Activated CD4-positive, alpha-beta T cell treated with anti-CD3 and anti-CD28 coated beads for 36 hours (primary cell): ENCODE measurements at regions not wholly inside any gene's neighbourhood (a gene's known extent, or its start where the extent isn't known, plus 50 kb on each side); places are given as distances from the start of the nearest gene placed in this dataset.

Experiments used
- ATAC-seq: fragments of 200-7000 bp; cut with Tn5 transposase; one replicate; pipeline ENCODE4 v1.10.0; 2021; ENCODE audit warnings: mild to moderate bottlenecking, moderate library complexity
- CTCF ChIA-PET: fragments of 350-600 bp; sonication (Branson Sonifier 250); formaldehyde crosslinking; loops from one replicate; lab custom pipeline; 2021; ENCODE audit warnings: antibody characterized with exemption; lab: Charles Lee
- POLR2A ChIA-PET: fragments of 350-600 bp; sonication (Branson Sonifier 250); formaldehyde crosslinking; loops from one replicate; lab custom pipeline; 2021; ENCODE audit warnings: antibody characterized with exemption, inconsistent platforms; lab: Charles Lee
- DNase-seq: peaks from one replicate; pipeline ENCODE4 v3.0.0-alpha.2; 2020
- H3K27ac Mint-ChIP-seq: one replicate; pipeline ENCODE4 v1.8.0; 2021; ENCODE audit warnings: mixed read lengths
- H3K27me3 Mint-ChIP-seq: one replicate; pipeline ENCODE4 v1.8.0; 2021; ENCODE audit warnings: mixed read lengths
- H3K36me3 Mint-ChIP-seq: one replicate; pipeline ENCODE4 v1.8.0; 2021; ENCODE audit warnings: low read depth, mixed read lengths
- H3K4me1 Mint-ChIP-seq: one replicate; pipeline ENCODE4 v1.8.0; 2021; ENCODE audit warnings: mixed read lengths
- H3K4me3 Mint-ChIP-seq: one replicate; pipeline ENCODE4 v1.8.0; 2021; ENCODE audit warnings: mild to moderate bottlenecking, moderate library complexity, mixed read lengths
- H3K9me3 Mint-ChIP-seq: one replicate; pipeline ENCODE4 v1.8.0; 2021; ENCODE audit warnings: low read depth, mixed read lengths
- intact Hi-C, 2 experiments: fragments of 100-400 bp; cut with DNase I in 1 of 2; cut with micrococcal nuclease in 1 of 2; formaldehyde crosslinking; loops; one replicate each; pipeline versions ENCODE4 v1.14.2 to v1.15.1; 2022 to 2024; cut with DNase I, micrococcal nuclease

DNA sequence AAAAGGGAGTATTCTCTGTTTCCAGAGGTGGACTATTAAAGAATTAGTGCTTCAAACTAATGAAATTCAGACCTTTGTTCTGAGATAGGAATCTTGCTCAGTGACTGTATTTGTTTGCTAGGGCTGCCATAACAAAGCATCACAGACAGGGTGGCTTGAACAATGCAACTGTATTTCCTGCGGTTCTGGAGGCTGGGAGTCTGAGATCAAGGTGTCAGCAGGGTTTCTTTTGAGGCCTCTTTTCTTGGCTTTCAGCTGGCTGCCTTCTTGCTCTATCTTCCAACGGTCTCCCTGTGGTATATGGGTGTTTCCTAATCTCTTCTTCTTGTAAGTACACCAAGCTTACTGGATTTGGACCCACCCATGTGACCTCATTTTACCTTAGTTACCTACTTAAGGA, 264.6 kb upstream of the PROX1 start:
- no peaks in the 10 kb centered on the region for H3K4me1 Mint-ChIP-seq

DNA sequence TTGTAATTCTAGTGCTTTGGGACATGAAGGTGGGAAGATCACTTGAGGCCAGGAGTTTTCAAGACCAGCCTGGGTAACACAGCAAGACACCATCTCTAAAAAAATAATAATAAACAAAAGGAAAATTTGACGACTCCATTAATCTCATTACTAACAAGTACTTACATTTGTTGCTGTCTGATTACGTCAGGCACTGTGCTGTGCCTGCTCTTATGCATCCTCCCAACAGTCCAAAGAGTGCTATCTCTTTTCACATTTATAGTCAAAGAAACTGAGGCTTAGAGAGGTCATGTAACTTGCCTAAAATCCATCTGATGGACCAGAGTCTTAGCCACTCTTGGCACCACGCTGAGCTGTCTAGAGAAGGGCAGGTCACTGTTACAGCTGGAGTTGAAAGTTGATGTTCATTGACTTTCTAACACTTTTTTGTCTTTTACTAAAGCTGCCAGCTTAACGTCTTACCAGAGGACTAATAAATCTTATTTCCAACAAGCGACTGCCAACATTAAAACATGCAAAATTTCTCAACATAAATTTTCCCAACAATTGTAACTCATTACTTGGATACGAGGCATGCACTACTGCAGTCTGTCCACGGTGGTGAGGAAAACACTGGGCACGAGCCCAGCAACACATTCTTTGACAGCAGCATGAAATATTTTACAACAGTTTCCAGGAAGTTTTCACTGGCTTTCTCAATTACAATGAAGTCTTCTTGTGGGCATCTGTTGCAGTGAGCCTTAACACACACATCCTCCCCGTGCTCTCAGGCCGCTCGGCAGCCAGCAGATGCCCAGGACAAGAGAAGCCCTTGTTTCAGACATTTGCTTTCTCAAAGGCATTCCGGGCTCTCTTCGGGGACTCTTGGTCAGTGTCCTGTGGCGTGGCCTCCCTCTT, 262.9 kb upstream of the PROX1 start:
- Mint-ChIP-seq H3K4me1 (no peaks in the 10 kb centered on the region), H3K27me3 (no peaks in the 10 kb centered on the region), H3K36me3 (no peaks in the 10 kb centered on the region), H3K4me3 (no peak overlapping the region), H3K9me3 (peaks cover 13% of the 10 kb centered on the region), H3K27ac (no peak overlapping the region)
- ChIA-PET CTCF (no interaction called here), POLR2A (no interaction called here)
- ATAC-seq (no peak), DNase-seq (no peak)
- intact Hi-C loops: no loop called here

More for the DNA sequence above, 264.6 kb upstream of the PROX1 start:
- H3K27ac Mint-ChIP-seq: no peak overlapping the region
- DNase-seq: no peak
- H3K4me3 Mint-ChIP-seq: no peak overlapping the region
- ChIA-PET POLR2A (no interaction called here), CTCF (no interaction called here)
- no peaks in the 10 kb centered on the region for H3K27me3 Mint-ChIP-seq
- ATAC-seq: no peak
- peaks cover 13% of the 10 kb centered on the region for H3K9me3 Mint-ChIP-seq
- no peaks in the 10 kb centered on the region for H3K36me3 Mint-ChIP-seq
- intact Hi-C loops: no loop called here

DNA sequence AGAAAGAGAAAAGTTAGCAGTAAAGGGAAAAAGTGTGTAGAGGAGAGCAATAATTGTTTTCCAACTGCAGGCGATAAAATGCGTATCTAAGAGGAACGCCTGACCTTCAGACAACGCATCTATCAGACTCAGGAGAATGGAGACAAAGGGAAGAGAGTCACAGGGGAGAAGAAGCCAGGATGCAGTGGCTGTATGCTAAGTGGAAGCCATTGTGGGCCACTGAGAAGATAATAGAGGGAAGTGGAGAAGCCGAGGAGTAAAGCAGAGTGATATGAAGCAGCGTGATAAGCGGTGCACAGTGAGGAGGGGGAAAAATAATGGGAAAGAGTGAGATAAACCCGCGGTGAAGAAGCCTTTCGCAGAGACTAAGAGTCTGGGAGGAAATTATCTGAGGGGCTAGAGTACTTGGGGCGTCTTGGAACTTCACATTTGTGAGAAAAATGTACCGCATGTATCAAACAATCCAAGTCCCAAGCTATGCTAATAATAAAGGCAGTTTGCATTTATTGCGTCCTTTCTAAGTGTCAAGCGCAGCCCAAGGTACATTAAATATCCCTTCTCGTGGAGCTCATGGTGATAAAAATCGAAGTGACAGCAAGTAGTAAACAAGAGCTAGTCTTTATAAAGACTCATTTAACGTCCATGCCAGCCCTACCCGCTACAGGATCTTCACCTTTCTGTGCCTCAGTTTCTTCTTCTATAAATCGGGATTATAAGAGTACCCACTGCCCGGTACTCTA, 259.8 kb upstream of the PROX1 start:
- POLR2A ChIA-PET: no interaction called here

DNA sequence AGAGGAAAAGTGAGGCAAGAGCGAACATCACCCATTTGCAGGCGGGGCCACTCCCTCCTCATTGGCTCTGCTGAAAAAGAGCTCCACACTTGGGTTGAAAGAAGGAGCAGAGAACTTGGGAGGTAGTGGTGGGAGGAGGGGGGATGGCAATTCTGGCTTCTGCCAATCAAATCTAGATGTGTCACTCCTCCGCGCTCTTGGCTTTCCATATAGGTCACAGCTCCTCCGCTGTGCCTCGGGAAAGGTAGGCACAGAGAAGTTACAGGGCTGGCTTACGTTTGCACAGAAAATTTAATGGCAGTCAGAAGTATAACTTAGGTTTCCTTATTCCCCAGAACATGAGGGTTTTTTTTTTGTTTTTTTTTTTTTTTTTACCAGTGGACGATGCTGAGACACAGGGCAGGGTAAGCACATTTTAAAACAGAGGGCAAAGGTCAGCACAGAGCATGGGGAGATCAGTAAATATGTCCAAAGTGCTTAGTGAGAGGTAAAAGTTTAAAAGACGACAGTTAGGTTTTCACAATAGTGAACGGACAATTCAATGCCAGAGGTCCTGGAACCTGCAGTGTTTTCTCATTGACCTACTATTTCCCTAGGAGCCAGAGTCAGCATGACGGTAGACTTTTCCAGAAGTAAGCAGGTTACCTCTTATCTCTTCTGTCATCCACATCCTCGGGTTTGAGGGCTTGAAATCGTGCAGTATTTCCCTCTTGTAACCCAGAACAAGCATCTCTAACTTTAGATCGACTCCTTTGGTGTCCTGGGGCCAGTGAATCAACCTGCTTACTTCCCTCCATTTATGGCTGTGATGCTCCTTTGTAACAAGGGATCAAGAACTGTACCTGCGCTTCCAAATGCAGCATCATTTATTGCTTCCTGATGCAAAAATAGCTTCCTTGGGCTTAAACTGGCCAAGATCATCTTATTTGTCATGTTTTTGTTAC, 258.9 kb upstream of the PROX1 start:
- Mint-ChIP-seq H3K27me3 (no peaks in the 10 kb centered on the region), H3K36me3 (no peaks in the 10 kb centered on the region), H3K27ac (no peak overlapping the region), H3K4me1 (no peaks in the 10 kb centered on the region), H3K4me3 (no peak overlapping the region), H3K9me3 (peaks cover 6% of the 10 kb centered on the region)
- DNase-seq (no peak), ATAC-seq (no peak)
- ChIA-PET CTCF (interaction anchor here (0.6 kb wide), 1 partner anchor 615 kb away, joined by 3 read pairs; no protein-coding TSS in a partner anchor), POLR2A (no interaction called here)
- intact Hi-C loops: no loop called here

More for the DNA sequence above, 259.8 kb upstream of the PROX1 start:
- Mint-ChIP-seq H3K27ac (no peak overlapping the region), H3K4me3 (no peak overlapping the region), H3K27me3 (no peaks in the 10 kb centered on the region), H3K4me1 (no peaks in the 10 kb centered on the region), H3K36me3 (no peaks in the 10 kb centered on the region), H3K9me3 (peaks cover 6% of the 10 kb centered on the region)
- DNase-seq (no peak), ATAC-seq (no peak)
- CTCF ChIA-PET: interaction anchor here (0.6 kb wide), 1 partner anchor 616 kb away, joined by 3 read pairs; no protein-coding TSS in a partner anchor
- intact Hi-C loops: no loop called here

DNA sequence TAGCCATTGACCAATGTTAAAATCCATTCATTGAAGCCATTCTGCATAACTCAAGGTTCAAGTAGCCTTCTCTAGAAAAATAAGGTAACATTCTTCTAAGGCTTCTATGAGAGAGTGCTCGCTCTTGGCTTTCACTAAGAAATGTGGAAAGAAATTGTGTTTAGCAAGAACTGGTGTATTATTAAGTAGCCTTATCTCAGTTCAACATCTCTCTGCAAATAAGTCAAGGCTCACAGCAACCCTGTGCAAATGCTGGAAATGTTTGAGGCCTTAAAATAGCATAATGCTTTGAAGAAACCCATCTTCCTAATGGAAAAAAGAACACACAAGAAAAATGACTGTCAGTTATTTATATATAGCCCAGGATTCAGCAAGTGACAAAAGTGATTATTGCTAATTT, 254.1 kb upstream of the PROX1 start:
- Mint-ChIP-seq H3K4me3 (no peak overlapping the region), H3K27me3 (no peaks in the 10 kb centered on the region), H3K9me3 (peaks cover 6% of the 10 kb centered on the region), H3K27ac (no peak overlapping the region), H3K36me3 (no peaks in the 10 kb centered on the region), H3K4me1 (no peaks in the 10 kb centered on the region)
- DNase-seq: no peak
- ATAC-seq: no peak
- intact Hi-C loops: no loop called here
- POLR2A ChIA-PET: no interaction called here
- CTCF ChIA-PET: no interaction called here

DNA sequence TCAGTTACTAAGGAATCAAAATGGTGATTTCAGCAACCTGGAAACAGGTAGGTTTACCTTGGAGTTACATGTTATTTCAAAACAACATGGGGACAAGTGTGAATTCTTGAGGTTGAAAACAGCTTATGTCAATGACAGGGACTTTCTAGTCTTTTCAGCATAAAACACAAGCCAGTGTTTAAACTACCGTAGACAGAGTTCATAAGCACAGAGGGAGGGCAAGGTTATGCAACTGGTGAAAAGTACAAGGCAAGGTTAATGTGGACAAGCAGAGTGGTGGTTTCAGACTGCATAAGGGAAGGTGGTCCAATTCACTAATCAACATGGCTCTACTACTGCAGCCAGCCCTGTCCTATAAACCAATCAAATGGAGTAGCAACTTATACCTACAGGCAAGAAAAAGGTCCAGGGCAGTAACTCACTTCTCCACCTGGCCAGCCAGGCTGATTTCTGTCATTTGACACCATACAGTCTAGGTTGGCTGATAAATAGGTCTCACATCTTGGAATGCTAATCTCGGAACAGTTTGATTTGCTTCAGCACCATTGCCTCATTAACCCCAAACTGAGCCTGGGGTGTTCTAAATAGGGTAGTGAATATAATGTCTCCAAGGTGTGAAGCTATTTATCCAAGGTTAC, 250.3 kb upstream of the PROX1 start:
- no peak for ATAC-seq
- Mint-ChIP-seq H3K27ac (no peak overlapping the region), H3K9me3 (no peaks in the 10 kb centered on the region), H3K4me3 (no peak overlapping the region), H3K36me3 (no peaks in the 10 kb centered on the region), H3K4me1 (no peaks in the 10 kb centered on the region), H3K27me3 (no peaks in the 10 kb centered on the region)
- intact Hi-C loops: no loop called here
- no peak for DNase-seq
- ChIA-PET POLR2A (no interaction called here), CTCF (no interaction called here)

DNA sequence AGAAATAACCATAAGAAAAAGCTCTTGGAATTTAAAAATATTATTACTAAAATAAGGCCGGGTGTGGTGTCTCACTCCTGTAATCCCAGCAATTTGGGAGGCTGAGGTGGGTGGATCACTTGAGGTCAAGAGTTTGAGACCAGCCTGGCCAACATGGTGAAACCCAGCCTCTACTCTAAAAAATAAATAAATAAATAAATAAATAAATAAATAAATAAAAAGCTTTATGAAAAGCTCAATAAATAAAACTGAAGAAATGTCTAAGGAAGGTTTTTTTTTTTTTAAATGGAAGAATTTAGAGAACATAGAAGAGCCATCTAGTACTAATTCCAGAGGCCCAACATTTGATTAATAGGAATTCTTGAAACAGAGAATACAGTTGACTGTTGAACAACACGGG, 249.1 kb upstream of the PROX1 start:
- POLR2A ChIA-PET: no interaction called here

DNA sequence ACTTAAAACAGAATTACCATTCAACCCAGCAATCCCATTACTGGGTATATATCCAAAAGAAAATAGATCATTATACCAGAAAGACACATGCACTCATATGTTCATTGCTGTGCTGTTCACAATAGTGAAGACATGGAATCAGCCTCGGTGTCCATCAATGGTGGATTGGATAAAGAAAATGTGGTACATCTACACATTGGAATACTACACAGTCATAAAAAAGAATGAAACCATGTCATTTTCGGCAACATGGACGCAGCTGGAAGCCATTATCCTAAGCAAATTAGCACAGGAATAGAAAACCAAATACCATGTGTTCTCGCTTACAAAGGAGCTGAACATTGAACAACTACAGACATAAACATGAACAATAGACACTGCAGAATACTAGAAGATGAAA, 244.8 kb upstream of the PROX1 start:
- POLR2A ChIA-PET: no interaction called here
- CTCF ChIA-PET: no interaction called here
- Mint-ChIP-seq H3K27ac (no peak overlapping the region), H3K4me1 (no peaks in the 10 kb centered on the region), H3K9me3 (peaks cover 2% of the 10 kb centered on the region), H3K36me3 (no peaks in the 10 kb centered on the region), H3K4me3 (no peak overlapping the region), H3K27me3 (no peaks in the 10 kb centered on the region)
- intact Hi-C loops: no loop called here
- no peak for DNase-seq
- no peak for ATAC-seq

More for the DNA sequence above, 249.1 kb upstream of the PROX1 start:
- H3K36me3 Mint-ChIP-seq: no peaks in the 10 kb centered on the region
- no peak for ATAC-seq
- CTCF ChIA-PET: no interaction called here
- H3K27me3 Mint-ChIP-seq: no peaks in the 10 kb centered on the region
- peaks cover 2% of the 10 kb centered on the region for H3K9me3 Mint-ChIP-seq
- H3K4me3 Mint-ChIP-seq: no peak overlapping the region
- intact Hi-C loops: no loop called here
- no peak for DNase-seq
- no peak overlapping the region for H3K27ac Mint-ChIP-seq
- no peaks in the 10 kb centered on the region for H3K4me1 Mint-ChIP-seq

DNA sequence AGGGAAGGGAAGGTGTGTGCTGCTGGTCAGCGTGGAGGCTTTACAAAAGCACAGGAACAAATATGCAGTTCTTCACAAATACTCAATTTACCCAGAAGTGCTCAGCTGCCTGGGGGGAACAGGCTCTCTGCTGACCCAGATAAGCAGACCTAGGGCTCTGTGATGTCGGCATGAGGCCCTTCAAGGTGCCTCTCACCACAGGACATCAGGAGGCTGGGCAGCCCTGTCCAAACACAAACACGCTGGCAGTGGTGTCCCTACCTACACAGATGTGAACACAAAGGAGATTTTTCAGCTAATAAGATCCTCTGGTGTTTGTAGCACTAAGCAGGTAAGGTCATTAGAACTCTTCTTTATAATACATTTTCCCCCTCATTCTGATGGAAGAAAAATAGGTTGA, 243.0 kb upstream of the PROX1 start:
- H3K27ac Mint-ChIP-seq: no peak overlapping the region
- no peak for DNase-seq
- ATAC-seq: no peak
- POLR2A ChIA-PET: no interaction called here
- H3K4me3 Mint-ChIP-seq: no peak overlapping the region
- no peaks in the 10 kb centered on the region for H3K27me3 Mint-ChIP-seq
- peaks cover 2% of the 10 kb centered on the region for H3K9me3 Mint-ChIP-seq
- intact Hi-C loops: no loop called here
- no peaks in the 10 kb centered on the region for H3K36me3 Mint-ChIP-seq
- CTCF ChIA-PET: interaction anchor here (1.1 kb wide), 1 partner anchor 39 kb away, joined by 3 read pairs; no protein-coding TSS in a partner anchor
- no peaks in the 10 kb centered on the region for H3K4me1 Mint-ChIP-seq

DNA sequence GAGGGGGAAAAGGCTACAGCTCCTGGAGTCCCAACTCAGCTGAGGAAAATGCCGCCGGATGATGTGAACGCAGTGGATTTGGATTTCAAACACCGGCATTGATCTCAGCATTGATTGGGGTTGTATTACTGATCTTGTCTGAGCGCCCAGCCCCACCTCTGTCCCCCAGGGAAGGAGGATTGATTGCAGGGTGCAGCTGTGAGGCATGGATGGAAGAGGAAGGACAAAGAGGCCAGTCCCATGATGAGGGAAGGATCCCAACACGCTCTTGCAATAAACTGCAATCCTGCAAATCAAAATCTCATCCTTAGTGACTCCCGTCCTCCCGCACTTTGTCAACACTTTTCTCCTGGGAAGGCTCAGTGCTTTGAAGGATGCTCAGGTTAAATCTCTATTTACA, 242.3 kb upstream of the PROX1 start:
- no peak for DNase-seq
- peaks cover 1% of the 10 kb centered on the region for H3K4me1 Mint-ChIP-seq
- peaks cover 2% of the 10 kb centered on the region for H3K9me3 Mint-ChIP-seq
- CTCF ChIA-PET: interaction anchor here (1.1 kb wide), 1 partner anchor 38 kb away, joined by 3 read pairs; no protein-coding TSS in a partner anchor
- no peaks in the 10 kb centered on the region for H3K27me3 Mint-ChIP-seq
- no peak for ATAC-seq
- POLR2A ChIA-PET: no interaction called here
- no peaks in the 10 kb centered on the region for H3K36me3 Mint-ChIP-seq
- intact Hi-C loops: no loop called here
- no peak overlapping the region for H3K27ac Mint-ChIP-seq
- no peak overlapping the region for H3K4me3 Mint-ChIP-seq

DNA sequence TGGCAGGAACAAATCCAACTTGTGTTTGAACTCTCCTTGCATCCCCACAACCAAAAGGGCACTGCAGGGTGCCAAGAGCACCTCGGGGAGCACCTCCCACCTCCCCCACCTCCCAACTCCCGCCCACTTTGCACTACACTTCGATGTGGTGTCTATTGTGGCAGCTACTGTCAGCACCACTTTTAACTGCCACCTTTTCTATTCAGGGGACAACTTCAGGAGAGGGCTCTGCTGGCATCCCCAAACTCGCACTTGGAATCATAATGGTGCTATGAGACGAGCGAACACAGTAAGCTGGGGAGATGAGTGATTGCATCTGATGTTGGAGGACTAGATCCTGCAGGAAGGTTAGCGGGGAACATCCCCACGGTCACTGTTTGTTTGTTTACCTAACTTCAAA, 238.2 kb upstream of the PROX1 start:
- CTCF ChIA-PET: interaction anchor here (0.6 to 1.0 kb wide), 2 partner anchors 27 to 626 kb away, joined by 3 read pairs; no protein-coding TSS in a partner anchor

More for the DNA sequence above, 238.2 kb upstream of the PROX1 start:
- intact Hi-C loops: no loop called here
- no peak for ATAC-seq
- DNase-seq: no peak
- no peak overlapping the region for H3K27ac Mint-ChIP-seq
- POLR2A ChIA-PET: no interaction called here
- no peaks in the 10 kb centered on the region for H3K36me3 Mint-ChIP-seq
- H3K9me3 Mint-ChIP-seq: no peaks in the 10 kb centered on the region
- no peak overlapping the region for H3K4me3 Mint-ChIP-seq
- no peaks in the 10 kb centered on the region for H3K27me3 Mint-ChIP-seq
- peaks cover 1% of the 10 kb centered on the region for H3K4me1 Mint-ChIP-seq
